GM12865 (cell line): ENCODE measurements at regions not wholly inside any gene's neighbourhood (a gene's known extent, or its start where the extent isn't known, plus 50 kb on each side); places are given as distances from the start of the nearest gene placed in this dataset.
"Not testable (repeated sequence)": the region's sequence is repeated elsewhere in the genome, so short reads cannot be mapped to it uniquely, and the experiment has no call there.

Experiments used
- DNase-seq: peaks from one replicate; pipeline ENCODE4 v3.0.0; 2010; ENCODE audit warnings: low read depth
- H3K4me3 ChIP-seq: 2 replicates; pipeline ENCODE4 v1.5.1; 2011; ENCODE audit warnings: mild to moderate bottlenecking, low read depth, low read length, control low read depth
- CTCF ChIP-seq: IDR thresholded peaks from 2 replicates; pipeline ENCODE4 v1.5.1; 2011; ENCODE audit warnings: low read length, control low read depth, low read depth, inconsistent platforms; ENCODE audit not compliant: insufficient read depth; ENCODE audit errors: missing control alignments

GRCh38 chr7:138185132-138185908, 109.1 kb downstream of the AKR1D1 start:
- TF ChIP-seq CTCF: no peak
- H3K4me3 ChIP-seq: no peak overlapping the region
- DNase-seq: no peak

- no peak for TF ChIP-seq CTCF
- no peak for DNase-seq
- no peak overlapping the region for H3K4me3 ChIP-seq
Observed at GRCh38 chr7:138186951-138187351, 110.7 kb downstream of the AKR1D1 start.

DNA sequence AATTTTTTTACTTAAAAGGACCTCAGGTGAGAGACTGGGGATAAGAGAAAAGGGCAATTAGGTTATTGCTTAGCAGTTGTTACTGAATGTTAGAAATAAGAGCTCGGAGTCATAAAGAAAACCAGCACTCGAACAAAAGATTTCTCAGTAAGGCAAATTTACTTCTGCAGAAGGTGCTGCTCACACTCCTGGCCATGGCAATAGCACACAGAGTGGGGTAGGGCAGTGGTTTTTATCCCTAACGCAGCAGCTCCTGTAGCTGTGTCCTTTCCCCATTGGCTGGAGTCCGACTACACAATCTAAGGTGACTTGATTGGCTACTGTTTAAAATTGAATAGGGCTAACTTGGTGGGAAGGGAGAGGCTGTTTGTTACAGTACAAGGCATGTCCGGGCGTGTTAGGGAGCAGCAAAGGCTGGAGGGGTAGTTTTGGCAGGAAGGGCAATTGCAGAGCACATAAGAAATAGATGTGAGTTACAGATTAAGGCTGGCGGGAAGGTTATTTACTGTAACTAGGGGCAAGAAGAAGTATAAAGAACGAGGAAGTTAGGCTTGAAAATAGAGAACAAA, 112.1 kb downstream of the AKR1D1 start:
- DNase-seq: no peak
- no peak overlapping the region for H3K4me3 ChIP-seq
- no peak for TF ChIP-seq CTCF

GRCh38 chr7:138194567-138194966, 118.3 kb downstream of the AKR1D1 start:
- no peak overlapping the region for H3K4me3 ChIP-seq
- DNase-seq: no peak
- no peak for TF ChIP-seq CTCF

DNA sequence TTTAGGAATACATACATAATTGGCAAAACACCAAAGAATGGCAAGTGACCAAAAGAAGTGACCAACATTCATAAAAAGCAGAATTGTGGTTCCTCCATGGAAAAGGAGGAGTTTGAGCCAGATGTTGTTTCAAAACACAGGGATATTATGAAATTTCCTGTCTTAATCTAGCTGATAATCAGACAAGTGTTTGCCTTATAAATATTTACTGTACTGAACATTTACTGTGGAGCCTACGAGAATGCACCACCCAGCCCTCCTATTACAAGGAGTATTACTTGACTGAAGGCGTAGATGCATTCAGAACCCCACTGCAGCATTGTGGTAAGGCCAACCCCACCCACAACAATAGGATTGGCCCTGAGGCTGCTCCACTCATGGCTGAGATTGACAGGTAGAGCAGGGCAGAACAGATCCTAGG, 118.9 kb downstream of the AKR1D1 start:
- no peak overlapping the region for H3K4me3 ChIP-seq
- no peak for TF ChIP-seq CTCF
- no peak for DNase-seq

DNA sequence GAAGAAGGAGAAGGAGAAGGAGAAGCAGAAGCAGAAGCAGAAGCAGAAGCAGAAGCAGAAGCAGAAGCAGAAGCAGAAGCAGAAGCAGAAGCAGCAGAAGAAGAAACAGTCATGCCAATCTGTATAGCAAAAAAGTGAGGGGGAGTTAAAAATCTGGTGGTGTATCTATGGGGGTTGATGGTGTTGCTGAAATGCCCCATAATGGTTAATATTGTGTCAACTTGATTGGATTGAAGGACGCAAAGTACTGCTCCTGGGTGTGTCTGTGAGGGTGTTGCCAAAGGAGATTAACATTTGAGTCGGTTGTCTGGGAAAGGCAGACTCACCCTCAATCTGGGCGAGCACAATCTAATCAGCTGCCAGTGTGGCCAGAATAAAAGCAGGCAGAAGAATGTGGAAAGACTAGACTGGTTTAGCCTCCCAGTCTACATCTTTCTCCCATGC, 120.3 kb downstream of the AKR1D1 start:
- not testable (repeated sequence) for H3K4me3 ChIP-seq, DNase-seq

GRCh38 chr7:138196971-138197896, 121.0 kb downstream of the AKR1D1 start:
- no peak overlapping the region for H3K4me3 ChIP-seq
- no peak for DNase-seq
- no peak for TF ChIP-seq CTCF
